ENCODE measurements at regions not wholly inside any gene's neighbourhood (a gene's known extent, or its start where the extent isn't known, plus 50 kb on each side); places are given as distances from the start of the nearest gene placed in this dataset.
A peak's percentile ranks its signal among the peaks of the same experiment; 100 is the strongest.

DNA sequence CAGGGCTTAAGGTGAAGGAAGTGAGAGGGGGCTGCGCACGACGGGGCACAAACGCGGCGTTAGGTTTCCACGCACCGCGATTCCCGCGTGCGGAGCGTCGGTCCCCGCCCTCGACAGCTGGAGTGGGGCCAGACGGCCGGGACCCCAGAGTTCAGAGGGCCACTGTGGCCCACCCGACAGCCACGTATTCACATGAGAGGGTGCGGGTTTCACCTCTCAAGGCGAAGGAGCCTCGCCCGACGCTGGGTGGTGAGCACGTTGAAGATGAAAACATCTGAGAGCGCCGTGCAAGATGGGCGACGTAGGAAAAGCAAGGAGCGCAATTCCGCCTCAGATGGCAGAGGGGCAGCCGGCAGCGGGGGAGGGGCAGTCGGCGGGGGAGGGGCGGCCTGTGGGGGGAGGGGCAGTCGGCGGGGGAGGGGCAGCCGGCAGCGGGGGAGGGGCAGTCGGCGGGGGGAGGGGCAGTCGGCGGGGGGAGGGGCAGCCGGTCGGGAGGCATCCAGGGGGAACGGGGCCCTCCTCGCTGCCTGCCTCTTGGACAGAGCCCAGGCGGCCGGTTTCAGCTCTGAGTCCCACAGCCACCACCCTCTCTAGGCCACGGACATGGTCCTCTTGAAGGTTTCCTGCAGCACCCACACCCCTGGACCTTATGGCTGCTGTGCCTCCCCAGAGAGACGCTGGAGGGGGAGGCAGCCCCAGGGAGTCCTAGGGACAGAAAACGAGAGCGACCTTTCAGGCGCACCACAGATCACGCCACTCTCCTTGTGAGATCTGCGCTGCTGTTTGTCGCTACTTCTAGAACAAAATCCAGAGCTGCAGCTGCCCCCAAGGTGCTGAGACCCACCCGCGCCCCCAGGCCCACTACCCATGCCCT is 113.7 kb downstream of the DLL1 start:
- Histone ChIP-seq H3K27me3 (ENCODE audit: control insufficient read depth in 1 of 2, insufficient read depth in 2 of 2, low read length in 1 of 2) (no peaks in the 10 kb centered on the region), H3K4me3 (ENCODE audit: low read length in 2 of 2) (no peak overlapping the region), H3K36me3 (ENCODE audit: control insufficient read depth in 1 of 2, insufficient read depth in 2 of 2, low read length in 1 of 2) (no peaks in the 10 kb centered on the region), H3K4me1 (ENCODE audit: control insufficient read depth in 1 of 2, insufficient read depth in 2 of 2, low read length in 2 of 2) (no peaks in the 10 kb centered on the region), H3K27ac (ENCODE audit: low read depth in 1 of 2, low read length in 2 of 2) (no peak overlapping the region), H3K9me3 (ENCODE audit: control insufficient read depth, low read length) (no peaks in the 10 kb centered on the region)
- intact Hi-C loops (cut with DNase I) = no loop called here
- ATAC-seq (ENCODE audit: low FRiP score) (no peak), DNase-seq (peak in 1 of 2 donors; percentile 57)
- WGBS, 2 donors = 82 to 88% methylated on average over 56 to 61 of the region's 61 CpGs

DNA sequence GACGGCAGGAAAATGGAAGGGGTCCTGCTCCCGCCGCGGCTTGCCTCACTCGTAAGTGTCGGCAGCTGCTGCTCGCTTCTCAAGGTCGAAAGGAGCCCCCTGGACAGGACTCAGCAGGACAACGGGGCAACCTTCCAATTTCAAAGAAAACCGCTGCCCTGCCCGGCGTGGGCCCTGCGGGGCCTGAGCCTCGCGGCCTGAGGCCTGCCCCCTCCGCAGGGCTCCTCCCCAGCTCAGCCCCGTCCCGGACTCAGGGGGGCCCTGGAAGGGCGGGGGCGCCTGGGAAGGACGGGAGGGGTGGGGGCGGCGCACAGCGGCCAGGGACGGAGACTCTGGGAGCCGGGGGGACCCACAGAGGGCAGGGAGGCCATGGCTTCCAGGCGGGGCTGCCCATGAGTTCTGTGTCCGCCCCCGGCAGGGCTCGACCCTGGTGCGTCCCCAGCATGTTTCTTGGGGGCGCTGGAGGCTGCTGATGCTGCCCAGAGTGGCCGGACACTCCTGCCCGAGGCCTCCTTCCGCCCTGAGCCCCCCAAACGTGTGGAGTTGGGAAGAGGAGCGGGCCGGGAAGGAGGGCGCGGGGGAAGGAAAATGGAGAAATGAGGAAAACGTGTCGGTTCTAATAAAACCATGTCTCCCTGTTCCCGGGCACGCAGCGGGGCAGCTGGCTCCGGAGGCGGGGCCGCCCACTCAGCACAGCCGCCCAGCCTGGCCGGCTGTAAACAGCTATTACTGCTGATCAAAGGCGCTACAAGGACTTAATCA is 114.6 kb downstream of the DLL1 start:
- H3K27ac ChIP-seq (ENCODE audit: low read depth in 1 of 2, low read length in 2 of 2) = no peak overlapping the region
- H3K4me3 ChIP-seq (ENCODE audit: low read length in 2 of 2) = no peak overlapping the region
- no peaks in the 10 kb centered on the region for H3K27me3 ChIP-seq (ENCODE audit: control insufficient read depth in 1 of 2, insufficient read depth in 2 of 2, low read length in 1 of 2)
- H3K9me3 ChIP-seq (ENCODE audit: control insufficient read depth, low read length) = no peaks in the 10 kb centered on the region
- ATAC-seq (ENCODE audit: low FRiP score) (no peak), DNase-seq (no peak)
- no peaks in the 10 kb centered on the region for H3K4me1 ChIP-seq (ENCODE audit: control insufficient read depth in 1 of 2, insufficient read depth in 2 of 2, low read length in 2 of 2)
- intact Hi-C loops (cut with DNase I) = no loop called here
- H3K36me3 ChIP-seq (ENCODE audit: control insufficient read depth in 1 of 2, insufficient read depth in 2 of 2, low read length in 1 of 2) = no peaks in the 10 kb centered on the region
- 88 to 92% methylated on average over 51 of the region's 51 CpGs for WGBS, 2 donors

DNA sequence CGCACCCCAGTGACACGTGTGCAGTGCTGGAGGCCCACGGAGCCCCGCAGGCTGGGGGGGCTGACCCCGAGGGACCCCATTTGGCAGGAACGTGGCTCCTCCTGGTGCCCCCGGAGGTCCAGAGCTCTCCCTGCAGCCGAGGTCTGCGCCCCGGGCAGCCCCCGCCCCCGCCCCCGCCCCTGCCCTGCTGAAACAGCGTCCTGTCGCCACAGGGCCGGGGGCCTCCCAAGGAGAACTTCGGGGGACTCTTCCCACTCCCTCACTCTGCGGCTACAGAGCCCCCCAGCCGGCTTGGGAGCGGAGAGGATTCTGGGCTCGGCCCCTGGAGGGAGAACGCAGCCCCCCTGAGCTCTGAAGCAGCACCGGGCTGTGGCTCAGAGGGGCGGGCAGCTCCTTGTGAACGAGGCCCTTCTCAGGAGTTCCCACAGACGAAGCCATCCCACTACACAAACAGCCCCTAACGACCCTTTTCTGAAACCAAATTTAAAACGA is 115.2 kb downstream of the DLL1 start:
- 79 to 88% methylated on average over 28 of the region's 28 CpGs for WGBS, 2 donors
- Histone ChIP-seq H3K36me3 (ENCODE audit: control insufficient read depth in 1 of 2, insufficient read depth in 2 of 2, low read length in 1 of 2) (no peaks in the 10 kb centered on the region), H3K27ac (ENCODE audit: low read depth in 1 of 2, low read length in 2 of 2) (no peak overlapping the region), H3K27me3 (ENCODE audit: control insufficient read depth in 1 of 2, insufficient read depth in 2 of 2, low read length in 1 of 2) (no peaks in the 10 kb centered on the region), H3K4me3 (ENCODE audit: low read length in 2 of 2) (no peak overlapping the region), H3K4me1 (ENCODE audit: control insufficient read depth in 1 of 2, insufficient read depth in 2 of 2, low read length in 2 of 2) (no peaks in the 10 kb centered on the region), H3K9me3 (ENCODE audit: control insufficient read depth, low read length) (no peaks in the 10 kb centered on the region)
- intact Hi-C loops (cut with DNase I) = no loop called here
- no peak for ATAC-seq (ENCODE audit: low FRiP score)
- no peak for DNase-seq

DNA sequence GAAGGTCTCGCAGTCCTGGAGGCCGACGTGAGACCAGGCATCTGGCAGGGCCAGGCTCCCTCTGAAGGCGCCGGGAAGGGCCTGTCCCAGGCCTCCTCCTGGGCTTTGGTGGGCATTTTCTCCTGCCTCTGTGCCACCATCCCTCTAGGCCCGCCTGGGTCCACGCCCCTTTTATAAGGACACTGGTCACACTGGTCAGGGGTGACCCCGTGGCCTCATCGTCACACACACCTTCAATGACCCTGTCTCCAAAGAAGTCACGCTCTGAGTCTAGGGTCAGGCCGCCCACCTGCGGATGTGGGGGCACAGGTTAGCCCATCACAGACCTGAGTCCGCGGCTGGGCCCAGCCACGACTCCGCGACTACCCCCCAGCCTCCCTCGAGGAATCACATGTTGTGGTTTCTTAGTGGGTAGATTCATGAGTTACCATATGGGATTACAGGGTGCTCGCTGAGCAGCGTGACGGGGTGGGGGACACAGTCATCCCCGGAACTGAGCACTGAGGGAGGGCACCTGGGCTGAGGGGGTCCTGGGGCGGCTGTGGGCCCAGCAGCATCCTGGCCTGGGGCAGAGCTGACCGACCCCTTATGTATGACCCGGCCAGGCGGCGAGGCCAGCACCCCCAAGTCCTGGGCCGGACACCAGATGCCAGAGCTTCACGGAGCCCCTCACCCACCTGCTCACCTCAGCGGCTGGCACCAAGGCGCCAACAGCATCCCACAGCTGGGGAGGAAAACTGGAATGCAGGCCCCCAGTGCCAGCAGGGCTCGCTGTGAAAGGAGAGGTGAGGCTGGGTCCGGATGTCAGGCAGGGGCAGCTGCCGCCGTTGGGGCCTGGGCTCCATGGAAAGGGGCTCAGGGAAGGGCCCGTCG is 115.9 kb downstream of the DLL1 start:
- DNase-seq (peak in 1 of 2 donors; percentile 45), ATAC-seq (ENCODE audit: low FRiP score) (peak; percentile 16)
- H3K9me3 ChIP-seq (ENCODE audit: control insufficient read depth, low read length) = no peaks in the 10 kb centered on the region
- H3K36me3 ChIP-seq (ENCODE audit: control insufficient read depth in 1 of 2, insufficient read depth in 2 of 2, low read length in 1 of 2) = no peaks in the 10 kb centered on the region
- 94 to 95% methylated on average over 37 of the region's 37 CpGs for WGBS, 2 donors
- no peak overlapping the region for H3K4me3 ChIP-seq (ENCODE audit: low read length in 2 of 2)
- no peaks in the 10 kb centered on the region for H3K27me3 ChIP-seq (ENCODE audit: control insufficient read depth in 1 of 2, insufficient read depth in 2 of 2, low read length in 1 of 2)
- intact Hi-C loops (cut with DNase I) = no loop called here
- no peak overlapping the region for H3K27ac ChIP-seq (ENCODE audit: low read depth in 1 of 2, low read length in 2 of 2)
- H3K4me1 ChIP-seq (ENCODE audit: control insufficient read depth in 1 of 2, insufficient read depth in 2 of 2, low read length in 2 of 2) = no peaks in the 10 kb centered on the region

DNA sequence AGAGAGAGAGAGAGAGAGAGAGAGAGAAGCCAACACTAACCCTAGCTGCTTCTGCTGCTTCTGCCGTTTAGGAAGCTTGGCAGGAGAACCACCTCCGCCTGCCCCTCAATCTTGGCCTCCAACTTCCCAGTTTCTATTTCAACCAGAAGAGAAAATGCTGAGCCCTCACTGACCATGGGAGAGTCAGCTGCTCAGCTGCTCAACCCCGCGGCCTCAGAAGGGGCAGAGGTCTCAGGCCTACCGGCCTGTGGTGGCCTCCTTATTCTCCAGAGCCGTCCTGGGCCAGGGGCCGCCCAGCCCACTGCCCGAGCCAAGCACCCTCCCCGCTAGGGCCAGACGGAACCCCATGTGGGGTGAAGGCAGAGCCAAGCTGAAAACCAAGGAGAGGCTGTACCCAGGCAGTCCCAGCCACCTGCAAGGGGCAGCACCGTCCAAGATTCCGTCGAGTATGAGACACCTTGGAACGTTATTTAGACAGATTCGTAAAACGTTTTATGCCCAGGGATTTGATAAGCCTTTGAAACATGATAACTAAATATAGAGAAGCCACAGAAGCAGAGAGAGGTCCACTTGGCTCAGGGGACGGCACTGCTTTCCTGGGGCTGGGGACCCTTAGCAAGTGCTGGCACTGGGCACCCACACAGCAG is 116.6 kb downstream of the DLL1 start:
- Histone ChIP-seq H3K27ac (ENCODE audit: low read depth in 1 of 2, low read length in 2 of 2) (no peak overlapping the region), H3K4me1 (ENCODE audit: control insufficient read depth in 1 of 2, insufficient read depth in 2 of 2, low read length in 2 of 2) (no peaks in the 10 kb centered on the region), H3K4me3 (ENCODE audit: low read length in 2 of 2) (no peak overlapping the region), H3K27me3 (ENCODE audit: control insufficient read depth in 1 of 2, insufficient read depth in 2 of 2, low read length in 1 of 2) (no peaks in the 10 kb centered on the region), H3K9me3 (ENCODE audit: control insufficient read depth, low read length) (no peaks in the 10 kb centered on the region), H3K36me3 (ENCODE audit: control insufficient read depth in 1 of 2, insufficient read depth in 2 of 2, low read length in 1 of 2) (no peaks in the 10 kb centered on the region)
- 72 to 73% methylated on average over 17 of the region's 17 CpGs for WGBS, 2 donors
- intact Hi-C loops (cut with DNase I) = no loop called here
- peak; percentile 49 for ATAC-seq (ENCODE audit: low FRiP score)
- DNase-seq = peak in 1 of 2 donors; percentile 73

DNA sequence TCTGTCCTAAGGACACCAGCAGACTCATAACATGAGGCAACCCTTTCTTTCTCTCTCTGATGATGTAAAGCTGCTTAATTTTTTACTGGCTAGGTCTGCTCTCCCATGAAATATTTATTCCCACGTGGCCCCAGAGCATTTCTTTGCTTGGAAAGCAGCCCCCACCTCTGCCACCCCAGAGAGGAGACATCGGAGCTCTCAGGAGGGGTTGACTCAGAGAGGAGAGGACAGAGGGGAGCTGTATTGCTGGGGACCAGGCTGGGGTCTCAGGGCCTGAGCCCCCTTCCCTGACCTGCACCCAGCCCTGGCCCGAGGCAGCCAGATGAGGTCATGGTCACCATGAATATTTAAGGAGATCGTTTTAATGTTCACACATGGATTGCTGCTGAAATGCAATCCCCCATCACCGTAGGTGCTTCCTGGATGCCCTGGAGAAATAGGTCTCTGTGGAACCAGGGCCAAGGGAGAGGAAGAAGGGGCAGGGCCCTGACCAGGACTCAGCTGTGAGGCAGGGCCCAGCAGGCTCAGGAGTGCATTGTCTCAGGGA is 117.5 kb downstream of the DLL1 start:
- WGBS, 2 donors = 64 to 66% methylated on average over 5 of the region's 5 CpGs
- DNase-seq (peak; percentile 34 to 51), ATAC-seq (ENCODE audit: low FRiP score) (no peak)
- H3K27me3 ChIP-seq (ENCODE audit: control insufficient read depth in 1 of 2, insufficient read depth in 2 of 2, low read length in 1 of 2) = no peaks in the 10 kb centered on the region
- H3K4me3 ChIP-seq (ENCODE audit: low read length in 2 of 2) = no peak overlapping the region
- no peak overlapping the region for H3K27ac ChIP-seq (ENCODE audit: low read depth in 1 of 2, low read length in 2 of 2)
- intact Hi-C loops (cut with DNase I) = no loop called here
- H3K4me1 ChIP-seq (ENCODE audit: control insufficient read depth in 1 of 2, insufficient read depth in 2 of 2, low read length in 2 of 2) = no peaks in the 10 kb centered on the region
- no peaks in the 10 kb centered on the region for H3K9me3 ChIP-seq (ENCODE audit: control insufficient read depth, low read length)
- no peaks in the 10 kb centered on the region for H3K36me3 ChIP-seq (ENCODE audit: control insufficient read depth in 1 of 2, insufficient read depth in 2 of 2, low read length in 1 of 2)

DNA sequence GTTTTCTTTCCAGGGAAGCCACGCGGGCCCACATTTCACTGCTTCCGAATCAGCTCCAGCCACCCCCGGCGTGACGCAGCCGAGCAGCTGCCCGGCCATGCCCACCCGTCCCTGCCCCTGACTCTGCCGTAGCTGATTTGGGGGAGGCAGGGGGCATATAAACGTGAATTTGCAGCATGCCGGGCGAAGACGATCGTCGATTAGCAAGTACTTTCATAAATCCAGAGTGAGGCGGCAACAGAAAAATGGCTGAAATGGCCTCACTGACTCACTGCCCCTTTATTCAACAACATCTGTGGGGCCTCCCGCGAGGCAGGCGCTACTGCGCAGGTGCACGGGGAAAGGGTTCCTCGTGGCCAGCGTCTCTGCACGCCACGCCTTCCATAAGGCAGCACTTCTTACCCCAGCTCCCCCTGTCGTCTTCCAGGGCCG is 118.0 kb downstream of the DLL1 start:
- Histone ChIP-seq H3K27ac (ENCODE audit: low read depth in 1 of 2, low read length in 2 of 2) (no peak overlapping the region), H3K36me3 (ENCODE audit: control insufficient read depth in 1 of 2, insufficient read depth in 2 of 2, low read length in 1 of 2) (no peaks in the 10 kb centered on the region), H3K27me3 (ENCODE audit: control insufficient read depth in 1 of 2, insufficient read depth in 2 of 2, low read length in 1 of 2) (no peaks in the 10 kb centered on the region), H3K4me3 (ENCODE audit: low read length in 2 of 2) (no peak overlapping the region), H3K4me1 (ENCODE audit: control insufficient read depth in 1 of 2, insufficient read depth in 2 of 2, low read length in 2 of 2) (no peaks in the 10 kb centered on the region), H3K9me3 (ENCODE audit: control insufficient read depth, low read length) (no peaks in the 10 kb centered on the region)
- ATAC-seq (ENCODE audit: low FRiP score) (no peak), DNase-seq (peak in 1 of 2 donors; percentile 46)
- intact Hi-C loops (cut with DNase I) = no loop called here
- 96 to 97% methylated on average over 28 of the region's 28 CpGs for WGBS, 2 donors

DNA sequence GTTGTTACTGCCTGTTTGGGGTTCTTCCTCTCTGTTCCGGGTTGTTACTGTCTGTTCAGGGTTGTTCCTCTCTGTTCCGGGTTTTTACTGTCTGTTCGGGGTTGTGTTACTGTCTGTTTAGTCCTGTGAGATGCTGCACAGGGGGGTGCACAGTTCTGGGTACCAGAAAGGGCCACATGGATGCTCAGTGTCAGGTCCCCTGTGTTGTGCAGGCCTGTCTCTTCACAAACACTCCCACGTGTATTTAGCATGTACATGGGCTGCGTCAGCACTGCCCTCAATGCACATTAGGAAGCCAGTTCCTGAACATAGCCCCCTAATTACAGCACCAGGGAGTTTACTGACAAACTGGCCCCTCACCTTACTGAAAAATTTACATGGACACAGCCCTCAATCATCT is 118.5 kb downstream of the DLL1 start:
- no peaks in the 10 kb centered on the region for H3K4me1 ChIP-seq (ENCODE audit: control insufficient read depth in 1 of 2, insufficient read depth in 2 of 2, low read length in 2 of 2)
- intact Hi-C loops (cut with DNase I) = no loop called here
- ATAC-seq (ENCODE audit: low FRiP score) (no peak), DNase-seq (peak in 1 of 2 donors; percentile 23)
- H3K27ac ChIP-seq (ENCODE audit: low read depth in 1 of 2, low read length in 2 of 2) = no peak overlapping the region
- H3K36me3 ChIP-seq (ENCODE audit: control insufficient read depth in 1 of 2, insufficient read depth in 2 of 2, low read length in 1 of 2) = no peaks in the 10 kb centered on the region
- no peak overlapping the region for H3K4me3 ChIP-seq (ENCODE audit: low read length in 2 of 2)
- 73 to 84% methylated on average over 5 of the region's 5 CpGs for WGBS, 2 donors
- H3K9me3 ChIP-seq (ENCODE audit: control insufficient read depth, low read length) = no peaks in the 10 kb centered on the region
- H3K27me3 ChIP-seq (ENCODE audit: control insufficient read depth in 1 of 2, insufficient read depth in 2 of 2, low read length in 1 of 2) = no peaks in the 10 kb centered on the region
